ENCODE measurements at regions not wholly inside any gene's neighbourhood (a gene's known extent, or its start where the extent isn't known, plus 50 kb on each side); places are given as distances from the start of the nearest gene placed in this dataset.

DNA sequence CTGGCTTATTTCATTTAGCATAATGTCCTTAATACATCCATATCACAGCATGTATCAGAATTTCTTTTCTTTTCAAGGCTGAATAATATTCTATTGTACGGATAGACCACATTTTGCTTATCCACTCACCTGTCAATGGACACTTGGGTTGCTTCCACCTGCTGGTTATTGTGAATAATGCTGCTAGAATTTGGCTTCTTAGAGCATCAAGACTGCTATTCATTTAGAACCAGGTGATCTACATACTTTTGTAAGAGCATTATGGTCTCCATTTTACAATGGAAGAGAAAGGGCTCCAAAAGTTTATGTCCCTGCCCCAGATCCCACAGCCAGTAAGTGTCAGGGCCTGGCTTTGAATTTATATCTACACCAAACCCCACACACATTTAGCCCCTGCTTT is 100.7 kb upstream of the CD82 start:
- no peak overlapping the region for H3K4me3 ChIP-seq
- TF ChIP-seq EZH2phosphoT487 (IDR thresholded peaks at IDR 0.05; ENCODE audit: insufficient read depth, low read depth) (no peak), EZH2 (IDR thresholded peaks at IDR 0.05; ENCODE audit: insufficient read depth, poor library complexity, severe bottlenecking) (no peak)
- H3K4me2 ChIP-seq (ENCODE audit: unreplicated experiment) = no peak overlapping the region
- no peak for DNase-seq
- in situ Hi-C loops (cut with MboI) = no loop called here
- no peaks in the 10 kb centered on the region for H4K20me1 ChIP-seq (ENCODE audit: insufficient read depth)
- H3K4me1 ChIP-seq (ENCODE audit: insufficient read depth) = no peaks in the 10 kb centered on the region
- 58 to 71% methylated on average over 1 of the region's 1 CpG for WGBS, 2 experiments (ENCODE audit: low coverage in 1 of 2, low lambda C conversion rate in 2 of 2, missing lambda C conversion rate in 2 of 2)
- no peaks in the 10 kb centered on the region for H3K9me3 ChIP-seq (ENCODE audit: low read depth)
- peaks cover 13% of the 10 kb centered on the region for H3K27me3 ChIP-seq (replicated peaks; ENCODE audit: insufficient read depth)
- H3K9ac ChIP-seq = no peak overlapping the region
- H3K27ac ChIP-seq = no peak overlapping the region
- no peaks in the 10 kb centered on the region for H3K9me2 ChIP-seq (ENCODE audit: insufficient read depth)
- H3K36me3 ChIP-seq (ENCODE audit: low read depth) = no peaks in the 10 kb centered on the region
- no peak overlapping the region for H2AFZ ChIP-seq
- H3K79me2 ChIP-seq (ENCODE audit: insufficient read depth) = no peaks in the 10 kb centered on the region
- H3F3A ChIP-seq (ENCODE audit: insufficient read depth) = no peaks in the 10 kb centered on the region

GRCh38 chr11:44466531-44467205 is 98.8 kb upstream of the CD82 start:
- in situ Hi-C loops (cut with MboI) = no loop called here
- Histone ChIP-seq H3K9me3 (ENCODE audit: low read depth) (no peaks in the 10 kb centered on the region), H3K79me2 (ENCODE audit: insufficient read depth) (no peaks in the 10 kb centered on the region), H3K4me1 (ENCODE audit: insufficient read depth) (no peaks in the 10 kb centered on the region), H3K9me2 (ENCODE audit: insufficient read depth) (no peaks in the 10 kb centered on the region), H2AFZ (no peak overlapping the region), H3K27me3 (replicated peaks; ENCODE audit: insufficient read depth) (peaks cover 28% of the 10 kb centered on the region), H3K4me2 (ENCODE audit: unreplicated experiment) (no peak overlapping the region), H3K36me3 (ENCODE audit: low read depth) (no peaks in the 10 kb centered on the region), H3F3A (ENCODE audit: insufficient read depth) (no peaks in the 10 kb centered on the region), H3K9ac (no peak overlapping the region), H4K20me1 (ENCODE audit: insufficient read depth) (no peaks in the 10 kb centered on the region), H3K4me3 (no peak overlapping the region), H3K27ac (no peak overlapping the region)
- TF ChIP-seq EZH2 (IDR thresholded peaks at IDR 0.05; ENCODE audit: insufficient read depth, poor library complexity, severe bottlenecking) (no peak), EZH2phosphoT487 (IDR thresholded peaks at IDR 0.05; ENCODE audit: insufficient read depth, low read depth) (no peak)
- WGBS, 2 experiments (ENCODE audit: low coverage in 1 of 2, low lambda C conversion rate in 2 of 2, missing lambda C conversion rate in 2 of 2) = 14 to 16% methylated on average over 23 to 24 of the region's 24 CpGs
- DNase-seq = no peak

GRCh38 chr11:44467413-44467812 is 98.0 kb upstream of the CD82 start:
- Histone ChIP-seq H3K36me3 (ENCODE audit: low read depth) (no peaks in the 10 kb centered on the region), H3K4me2 (ENCODE audit: unreplicated experiment) (no peak overlapping the region), H3K4me3 (no peak overlapping the region), H3K9me3 (ENCODE audit: low read depth) (no peaks in the 10 kb centered on the region), H3K9ac (no peak overlapping the region), H3K9me2 (ENCODE audit: insufficient read depth) (no peaks in the 10 kb centered on the region), H3K27me3 (replicated peaks; ENCODE audit: insufficient read depth) (peaks cover 29% of the 10 kb centered on the region), H4K20me1 (ENCODE audit: insufficient read depth) (no peaks in the 10 kb centered on the region), H3K4me1 (ENCODE audit: insufficient read depth) (no peaks in the 10 kb centered on the region), H3K79me2 (ENCODE audit: insufficient read depth) (no peaks in the 10 kb centered on the region), H2AFZ (no peak overlapping the region), H3K27ac (no peak overlapping the region), H3F3A (ENCODE audit: insufficient read depth) (no peaks in the 10 kb centered on the region)
- 6% methylated on average over 1 of the region's 1 CpG; no CpG with 5 or more reads in 1 of the 2 experiments for WGBS, 2 experiments (ENCODE audit: low coverage in 1 of 2, low lambda C conversion rate in 2 of 2, missing lambda C conversion rate in 2 of 2)
- in situ Hi-C loops (cut with MboI) = no loop called here
- no peak for DNase-seq
- TF ChIP-seq EZH2 (IDR thresholded peaks at IDR 0.05; ENCODE audit: insufficient read depth, poor library complexity, severe bottlenecking) = no peak
- TF ChIP-seq EZH2phosphoT487 (IDR thresholded peaks at IDR 0.05; ENCODE audit: insufficient read depth, low read depth) = no peak

GRCh38 chr11:44467931-44468330 is 97.5 kb upstream of the CD82 start:
- WGBS, 2 experiments (ENCODE audit: low coverage in 1 of 2, low lambda C conversion rate in 2 of 2, missing lambda C conversion rate in 2 of 2) = 20 to 28% methylated on average over 5 of the region's 5 CpGs
- no peak overlapping the region for H3K9ac ChIP-seq

More at GRCh38 chr11:44467931-44468330, 97.5 kb upstream of the CD82 start:
- no peak overlapping the region for H3K4me2 ChIP-seq (ENCODE audit: unreplicated experiment)
- H3K27me3 ChIP-seq (replicated peaks; ENCODE audit: insufficient read depth) = peaks cover 29% of the 10 kb centered on the region
- H3K36me3 ChIP-seq (ENCODE audit: low read depth) = no peaks in the 10 kb centered on the region
- no peak overlapping the region for H3K4me3 ChIP-seq
- no peaks in the 10 kb centered on the region for H4K20me1 ChIP-seq (ENCODE audit: insufficient read depth)
- no peaks in the 10 kb centered on the region for H3K79me2 ChIP-seq (ENCODE audit: insufficient read depth)
- no peak overlapping the region for H3K27ac ChIP-seq
- no peak for TF ChIP-seq EZH2phosphoT487 (IDR thresholded peaks at IDR 0.05; ENCODE audit: insufficient read depth, low read depth)
- no peak for TF ChIP-seq EZH2 (IDR thresholded peaks at IDR 0.05; ENCODE audit: insufficient read depth, poor library complexity, severe bottlenecking)
- no peaks in the 10 kb centered on the region for H3K9me3 ChIP-seq (ENCODE audit: low read depth)
- H3K9me2 ChIP-seq (ENCODE audit: insufficient read depth) = no peaks in the 10 kb centered on the region
- no peak for DNase-seq
- H3F3A ChIP-seq (ENCODE audit: insufficient read depth) = no peaks in the 10 kb centered on the region
- H3K4me1 ChIP-seq (ENCODE audit: insufficient read depth) = no peaks in the 10 kb centered on the region
- in situ Hi-C loops (cut with MboI) = no loop called here
- H2AFZ ChIP-seq = no peak overlapping the region

All from GM23248 (cell line).